Stomach (tissue), 4 donors: ENCODE measurements at regions not wholly inside any gene's neighbourhood (a gene's known extent, or its start where the extent isn't known, plus 50 kb on each side); places are given as distances from the start of the nearest gene placed in this dataset.

Source experiments
- CTCF ChIP-seq, 7 experiments: fragments of 450-650 bp in 4 of 7; fragments of 200-600 bp in 3 of 7; sonication (generic) in 3 of 7; IDR thresholded peaks; one replicate each; pipeline ENCODE4 v1.5.1; 2016 to 2019; ENCODE audit warnings: antibody characterized with exemption in 7 of 7, control low read depth in 2 of 7, mild to moderate bottlenecking in 1 of 7
- POLR2A ChIP-seq, 4 donors: fragments of 450-650 bp; IDR thresholded peaks; one replicate each; pipeline ENCODE4 v1.6.1; 2016; ENCODE audit warnings: antibody characterized with exemption in 4 of 4, control low read depth in 2 of 4, mild to moderate bottlenecking in 1 of 4, moderate library complexity in 1 of 4

- TF ChIP-seq CTCF (IDR thresholded peaks at IDR 0.05) (no peak), POLR2A (IDR thresholded peaks at IDR 0.05) (no peak)
Observed at GRCh38 chr14:97270308-97270707, 473.1 kb downstream of the VRK1 start.
